Liver (tissue), 7 donors: ENCODE measurements at regions not wholly inside any gene's neighbourhood (a gene's known extent, or its start where the extent isn't known, plus 50 kb on each side); places are given as distances from the start of the nearest gene placed in this dataset.
"Not testable (repeated sequence)": the region's sequence is repeated elsewhere in the genome, so short reads cannot be mapped to it uniquely, and the experiment has no call there.

ENCODE experiments used
- DNase-seq: peaks from one replicate; pipeline ENCODE4 v3.0.0-alpha.2; 2017; ENCODE audit warnings: low spot score
- H3K27ac ChIP-seq, 2 donors: one replicate each; pipeline ENCODE4 v1.7.0; 2013; ENCODE audit warnings: inconsistent platforms in 2 of 2, low read length in 2 of 2, control low read depth in 1 of 2, low read depth in 1 of 2, mild to moderate bottlenecking in 1 of 2
- H3K27me3 ChIP-seq, 4 donors: one replicate each; pipeline versions ENCODE4 v1.6.1 to v1.7.0; 2013; ENCODE audit warnings: low read length in 3 of 4, inconsistent platforms in 1 of 4, mild to moderate bottlenecking in 1 of 4, moderate library complexity in 1 of 4; ENCODE audit not compliant: control insufficient read depth in 4 of 4, insufficient read depth in 4 of 4
- H3K36me3 ChIP-seq, 4 donors: one replicate each; pipeline versions ENCODE4 v1.6.1 to v1.7.0; 2013; ENCODE audit warnings: low read length in 3 of 4, mild to moderate bottlenecking in 3 of 4, low read depth in 1 of 4, moderate library complexity in 1 of 4; ENCODE audit not compliant: control insufficient read depth in 4 of 4, insufficient read depth in 3 of 4
- H3K4me1 ChIP-seq, 4 donors: one replicate each; pipeline versions ENCODE4 v1.6.1 to v1.7.0; 2013; ENCODE audit warnings: low read length in 3 of 4, mild to moderate bottlenecking in 3 of 4, moderate library complexity in 1 of 4; ENCODE audit not compliant: control insufficient read depth in 4 of 4, insufficient read depth in 4 of 4
- H3K4me3 ChIP-seq, 3 donors: one replicate each; pipeline versions ENCODE4 v1.6.1 to v1.7.0; 2013; ENCODE audit warnings: low read length in 3 of 3, control low read depth in 1 of 3, low read depth in 1 of 3, mild to moderate bottlenecking in 1 of 3
- H3K9ac ChIP-seq, 2 donors: one replicate each; pipeline ENCODE4 v1.7.0; 2013; ENCODE audit warnings: low read length in 2 of 2, mild to moderate bottlenecking in 2 of 2, moderate library complexity in 2 of 2, control low read depth in 1 of 2, low read depth in 1 of 2
- H3K9me3 ChIP-seq, 4 donors: one replicate each; pipeline versions ENCODE4 v1.6.1 to v1.7.0; 2013; ENCODE audit warnings: low read length in 3 of 4; ENCODE audit not compliant: control insufficient read depth in 4 of 4
- EGR1 ChIP-seq, 2 donors: IDR thresholded peaks; 2 replicates each; pipeline ENCODE4 v1.6.1; 2016 to 2018; ENCODE audit warnings: antibody characterized with exemption in 2 of 2, low read depth in 2 of 2
- FOXA1 ChIP-seq: IDR thresholded peaks from 2 replicates; pipeline ENCODE4 v1.6.1; 2016; ENCODE audit warnings: antibody characterized with exemption
- FOXA2 ChIP-seq: IDR thresholded peaks from 2 replicates; pipeline ENCODE4 v1.6.1; 2016; ENCODE audit warnings: antibody characterized with exemption
- GABPA ChIP-seq, 2 donors: IDR thresholded peaks in 1 of 2; conservative IDR thresholded peaks in 1 of 2; 2 replicates each; pipeline ENCODE4 v1.6.1; 2016; ENCODE audit warnings: antibody characterized with exemption in 2 of 2, mild to moderate bottlenecking in 1 of 2, moderate library complexity in 1 of 2
- HNF4A ChIP-seq, 2 donors: conservative IDR thresholded peaks; 2 replicates each; pipeline ENCODE4 v1.6.1; 2016; ENCODE audit warnings: antibody characterized with exemption in 2 of 2, mild to moderate bottlenecking in 2 of 2
- HNF4G ChIP-seq: IDR thresholded peaks from 2 replicates; pipeline ENCODE4 v1.6.1; 2016; ENCODE audit warnings: antibody characterized with exemption
- JUND ChIP-seq, 2 donors: IDR thresholded peaks; 2 replicates each; pipeline ENCODE4 v1.6.1; 2016; ENCODE audit warnings: antibody characterized with exemption in 2 of 2
- NR2F2 ChIP-seq: IDR thresholded peaks from 2 replicates; pipeline ENCODE4 v1.6.1; 2016; ENCODE audit warnings: antibody characterized with exemption
- RXRA ChIP-seq, 2 donors: IDR thresholded peaks; 2 replicates each; pipeline ENCODE4 v1.6.1; 2017 to 2018; ENCODE audit warnings: antibody characterized with exemption in 2 of 2, mild to moderate bottlenecking in 1 of 2
- SP1 ChIP-seq: IDR thresholded peaks from 2 replicates; pipeline ENCODE4 v1.6.1; 2018; ENCODE audit warnings: antibody characterized with exemption, mild to moderate bottlenecking
- TAF1 ChIP-seq: conservative IDR thresholded peaks from 2 replicates; pipeline ENCODE4 v1.6.1; 2016; ENCODE audit warnings: antibody characterized with exemption, mild to moderate bottlenecking
- YY1 ChIP-seq: IDR thresholded peaks from 2 replicates; pipeline ENCODE4 v1.6.1; 2016; ENCODE audit warnings: antibody characterized with exemption, mild to moderate bottlenecking
- WGBS: extraction: QIAGEN DNeasy Blood & Tissue Kit; methylation state at CpG from one replicate; pipeline ENCODE4 v1.1.7; 2013; 5-methylcytosine and 5-hydroxymethylcytosine counted together
- TF ChIP-seq, protein P1 (sequence below): IDR thresholded peaks from 2 replicates; pipeline ENCODE4 v1.6.1; 2016; ENCODE audit warnings: antibody characterized with exemption
- TF ChIP-seq, protein P2 (sequence below): IDR thresholded peaks from 2 replicates; pipeline ENCODE4 v1.6.1; 2016; ENCODE audit warnings: antibody characterized with exemption
- TF ChIP-seq, protein P3 (sequence below): IDR thresholded peaks from 2 replicates; pipeline ENCODE4 v1.6.1; 2016; ENCODE audit warnings: antibody characterized with exemption, mild to moderate bottlenecking
- donor health status: healthy.
- donor health status: healthy.
- donor health status: healthy.
- donor health status: healthy.

DNA sequence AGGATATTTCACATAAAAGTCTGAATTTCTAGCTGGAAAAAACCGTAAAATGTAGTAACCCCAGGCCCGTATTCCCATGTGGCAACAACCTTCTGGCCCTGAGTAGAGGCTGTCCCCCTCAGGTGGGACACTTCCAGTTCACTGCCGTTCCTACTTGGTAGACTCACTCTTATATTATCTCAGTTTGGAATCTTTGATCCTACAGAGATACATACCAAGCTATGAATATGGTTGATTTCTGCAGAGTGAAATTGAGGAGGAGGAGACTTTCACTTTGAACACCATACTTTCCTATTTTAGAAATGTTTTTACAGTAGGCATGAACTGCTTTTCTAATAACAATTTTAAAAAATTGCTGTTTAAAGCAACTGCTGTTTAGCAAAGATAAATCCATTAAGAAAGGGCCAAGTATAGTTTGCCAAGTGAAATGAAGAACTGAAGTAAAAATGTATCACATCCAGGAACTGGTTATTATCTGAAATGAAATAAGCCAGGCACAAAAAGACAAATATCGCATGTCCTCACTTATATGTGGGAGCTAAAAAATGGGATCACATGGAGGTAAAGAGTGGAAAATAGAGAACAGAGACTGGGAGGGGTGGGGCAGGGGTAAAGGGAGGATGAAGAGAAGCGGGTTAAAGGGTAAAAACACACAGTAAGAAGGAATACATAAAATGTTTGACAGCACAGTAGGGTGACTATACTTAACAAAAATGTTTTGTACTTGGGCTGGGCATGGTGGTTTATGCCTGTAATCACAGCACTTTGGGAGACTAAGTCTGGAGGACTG lies 92.8 kb upstream of the METAP2 start:
- no peak for DNase-seq
- 93% methylated on average over 5 of the region's 5 CpGs for WGBS

DNA sequence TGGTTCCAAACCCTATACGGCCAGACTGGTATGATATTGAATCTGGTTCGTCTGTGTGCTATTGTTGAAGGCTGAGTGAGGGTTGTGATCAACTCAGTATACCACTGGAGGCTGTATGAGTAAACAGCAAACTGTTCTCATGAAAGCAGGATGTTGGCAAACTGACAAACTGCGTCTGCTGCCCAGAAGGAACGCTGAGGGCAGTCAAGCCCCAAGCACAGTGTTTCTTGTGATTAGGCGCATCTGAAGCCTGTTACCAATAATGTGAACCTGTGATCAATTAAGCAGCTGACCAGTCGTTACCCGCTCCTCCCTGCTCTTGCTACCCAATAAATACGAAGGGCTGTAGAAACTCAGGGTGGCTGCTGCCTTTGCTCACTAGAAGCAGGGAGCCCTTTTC lies 90.0 kb upstream of the METAP2 start:
- not testable (repeated sequence) for H3K27ac ChIP-seq, H3K27me3 ChIP-seq, H3K36me3 ChIP-seq, H3K4me3 ChIP-seq, DNase-seq, H3K9ac ChIP-seq, H3K9me3 ChIP-seq, H3K4me1 ChIP-seq
- 66% methylated on average over 8 of the region's 8 CpGs for WGBS

More for the DNA sequence above, 92.8 kb upstream of the METAP2 start:
- H3K4me3 ChIP-seq = no peak overlapping the region
- TF ChIP-seq EGR1 (IDR thresholded peaks at IDR 0.05; ENCODE audit: low read depth in 2 of 2) (no peak), FOXA1 (no peak), FOXA2 (no peak), NR2F2 (no peak), RXRA (IDR thresholded peaks at IDR 0.05) (no peak), SP1 (no peak), YY1 (no peak), HNF4A (conservative IDR thresholded peaks at IDR 0.05) (no peak), GABPA (IDR thresholded peaks at IDR 0.05 in 1 of 2, conservative IDR thresholded peaks at IDR 0.05 in 1 of 2) (no peak), HNF4G (no peak), JUND (IDR thresholded peaks at IDR 0.05) (no peak), TAF1 (no peak)
- TF ChIP-seq, protein P1, sequence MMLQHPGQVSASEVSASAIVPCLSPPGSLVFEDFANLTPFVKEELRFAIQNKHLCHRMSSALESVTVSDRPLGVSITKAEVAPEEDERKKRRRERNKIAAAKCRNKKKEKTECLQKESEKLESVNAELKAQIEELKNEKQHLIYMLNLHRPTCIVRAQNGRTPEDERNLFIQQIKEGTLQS = no peak
- TF ChIP-seq, protein P2, sequence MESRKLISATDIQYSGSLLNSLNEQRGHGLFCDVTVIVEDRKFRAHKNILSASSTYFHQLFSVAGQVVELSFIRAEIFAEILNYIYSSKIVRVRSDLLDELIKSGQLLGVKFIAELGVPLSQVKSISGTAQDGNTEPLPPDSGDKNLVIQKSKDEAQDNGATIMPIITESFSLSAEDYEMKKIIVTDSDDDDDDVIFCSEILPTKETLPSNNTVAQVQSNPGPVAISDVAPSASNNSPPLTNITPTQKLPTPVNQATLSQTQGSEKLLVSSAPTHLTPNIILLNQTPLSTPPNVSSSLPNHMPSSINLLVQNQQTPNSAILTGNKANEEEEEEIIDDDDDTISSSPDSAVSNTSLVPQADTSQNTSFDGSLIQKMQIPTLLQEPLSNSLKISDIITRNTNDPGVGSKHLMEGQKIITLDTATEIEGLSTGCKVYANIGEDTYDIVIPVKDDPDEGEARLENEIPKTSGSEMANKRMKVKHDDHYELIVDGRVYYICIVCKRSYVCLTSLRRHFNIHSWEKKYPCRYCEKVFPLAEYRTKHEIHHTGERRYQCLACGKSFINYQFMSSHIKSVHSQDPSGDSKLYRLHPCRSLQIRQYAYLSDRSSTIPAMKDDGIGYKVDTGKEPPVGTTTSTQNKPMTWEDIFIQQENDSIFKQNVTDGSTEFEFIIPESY = no peak
- TF ChIP-seq, protein P3, sequence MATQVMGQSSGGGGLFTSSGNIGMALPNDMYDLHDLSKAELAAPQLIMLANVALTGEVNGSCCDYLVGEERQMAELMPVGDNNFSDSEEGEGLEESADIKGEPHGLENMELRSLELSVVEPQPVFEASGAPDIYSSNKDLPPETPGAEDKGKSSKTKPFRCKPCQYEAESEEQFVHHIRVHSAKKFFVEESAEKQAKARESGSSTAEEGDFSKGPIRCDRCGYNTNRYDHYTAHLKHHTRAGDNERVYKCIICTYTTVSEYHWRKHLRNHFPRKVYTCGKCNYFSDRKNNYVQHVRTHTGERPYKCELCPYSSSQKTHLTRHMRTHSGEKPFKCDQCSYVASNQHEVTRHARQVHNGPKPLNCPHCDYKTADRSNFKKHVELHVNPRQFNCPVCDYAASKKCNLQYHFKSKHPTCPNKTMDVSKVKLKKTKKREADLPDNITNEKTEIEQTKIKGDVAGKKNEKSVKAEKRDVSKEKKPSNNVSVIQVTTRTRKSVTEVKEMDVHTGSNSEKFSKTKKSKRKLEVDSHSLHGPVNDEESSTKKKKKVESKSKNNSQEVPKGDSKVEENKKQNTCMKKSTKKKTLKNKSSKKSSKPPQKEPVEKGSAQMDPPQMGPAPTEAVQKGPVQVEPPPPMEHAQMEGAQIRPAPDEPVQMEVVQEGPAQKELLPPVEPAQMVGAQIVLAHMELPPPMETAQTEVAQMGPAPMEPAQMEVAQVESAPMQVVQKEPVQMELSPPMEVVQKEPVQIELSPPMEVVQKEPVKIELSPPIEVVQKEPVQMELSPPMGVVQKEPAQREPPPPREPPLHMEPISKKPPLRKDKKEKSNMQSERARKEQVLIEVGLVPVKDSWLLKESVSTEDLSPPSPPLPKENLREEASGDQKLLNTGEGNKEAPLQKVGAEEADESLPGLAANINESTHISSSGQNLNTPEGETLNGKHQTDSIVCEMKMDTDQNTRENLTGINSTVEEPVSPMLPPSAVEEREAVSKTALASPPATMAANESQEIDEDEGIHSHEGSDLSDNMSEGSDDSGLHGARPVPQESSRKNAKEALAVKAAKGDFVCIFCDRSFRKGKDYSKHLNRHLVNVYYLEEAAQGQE = no peak
- no peaks in the 10 kb centered on the region for H3K36me3 ChIP-seq
- H3K27ac ChIP-seq = no peak overlapping the region
- no peak overlapping the region for H3K9ac ChIP-seq
- H3K9me3 ChIP-seq = no peaks in the 10 kb centered on the region
- H3K27me3 ChIP-seq = no peaks in the 10 kb centered on the region
- no peaks in the 10 kb centered on the region for H3K4me1 ChIP-seq
